ENCODE measurements at regions not wholly inside any gene's neighbourhood (a gene's known extent, or its start where the extent isn't known, plus 50 kb on each side); places are given as distances from the start of the nearest gene placed in this dataset.

DNA sequence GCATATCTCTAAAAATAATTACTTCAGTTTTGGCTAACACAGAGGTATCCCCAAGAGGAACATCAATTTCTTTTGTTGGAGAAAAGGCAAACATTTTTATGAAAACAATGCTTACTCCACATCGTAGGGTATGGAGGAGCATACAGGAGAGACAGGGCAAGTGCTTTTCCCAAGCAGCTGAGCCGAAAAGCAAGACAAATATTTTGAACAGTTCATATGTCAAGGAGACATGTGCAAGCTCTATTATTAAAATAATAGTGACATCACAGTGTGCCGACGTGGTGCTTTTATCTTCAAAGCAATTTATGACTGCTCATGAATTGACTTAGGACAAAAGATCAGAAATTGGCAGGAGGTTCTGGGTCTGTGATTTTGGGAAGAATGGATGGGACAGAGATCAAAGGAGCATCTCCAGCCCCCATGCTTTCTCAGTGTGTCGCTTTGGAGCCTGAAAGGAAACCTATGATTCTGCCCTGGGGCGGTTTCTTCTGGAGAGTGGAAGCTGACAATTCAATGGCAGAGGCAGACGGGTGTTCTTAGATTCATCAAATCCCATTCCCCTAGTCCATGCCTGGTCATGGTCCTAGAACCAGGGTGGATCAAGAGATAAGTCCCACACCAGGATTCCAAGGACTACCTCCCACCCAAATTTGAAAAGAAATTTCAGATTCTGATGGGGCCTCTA lies 97.1 kb downstream of the JCAD start:
- Mint-ChIP-seq H3K9me3 (ENCODE audit: low read depth) (no peaks in the 10 kb centered on the region), H3K36me3 (no peaks in the 10 kb centered on the region), H3K4me1 (no peaks in the 10 kb centered on the region), H3K4me3 (no peak overlapping the region), H3K27me3 (no peaks in the 10 kb centered on the region), H3K27ac (no peak overlapping the region)
- DNase-seq (no peak), ATAC-seq (no peak)
- CTCF ChIA-PET = no interaction called here

DNA sequence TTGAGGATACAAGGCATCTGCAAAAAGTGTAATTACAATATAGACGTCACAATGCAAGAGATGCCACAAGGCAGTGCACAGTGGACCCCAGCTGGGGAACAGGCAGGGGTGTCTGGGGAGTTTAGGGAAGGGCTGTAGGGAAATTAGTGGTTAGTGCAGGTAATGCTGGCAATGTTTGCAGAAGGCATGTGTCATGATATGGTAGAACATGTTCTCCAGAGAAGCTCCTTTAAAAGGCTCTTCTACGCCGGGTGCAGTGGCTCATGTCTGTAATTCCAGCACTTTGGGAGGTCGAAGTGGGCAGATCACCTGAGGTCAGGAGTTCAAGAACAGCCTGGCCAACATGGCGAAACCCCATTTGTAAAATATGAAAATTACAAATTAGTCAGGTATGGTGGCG lies 98.0 kb downstream of the JCAD start:
- CTCF ChIA-PET = no interaction called here
- Mint-ChIP-seq H3K4me3 (no peak overlapping the region), H3K36me3 (no peaks in the 10 kb centered on the region), H3K4me1 (no peaks in the 10 kb centered on the region), H3K27ac (no peak overlapping the region), H3K9me3 (ENCODE audit: low read depth) (no peaks in the 10 kb centered on the region), H3K27me3 (no peaks in the 10 kb centered on the region)
- ATAC-seq (no peak), DNase-seq (no peak)

DNA sequence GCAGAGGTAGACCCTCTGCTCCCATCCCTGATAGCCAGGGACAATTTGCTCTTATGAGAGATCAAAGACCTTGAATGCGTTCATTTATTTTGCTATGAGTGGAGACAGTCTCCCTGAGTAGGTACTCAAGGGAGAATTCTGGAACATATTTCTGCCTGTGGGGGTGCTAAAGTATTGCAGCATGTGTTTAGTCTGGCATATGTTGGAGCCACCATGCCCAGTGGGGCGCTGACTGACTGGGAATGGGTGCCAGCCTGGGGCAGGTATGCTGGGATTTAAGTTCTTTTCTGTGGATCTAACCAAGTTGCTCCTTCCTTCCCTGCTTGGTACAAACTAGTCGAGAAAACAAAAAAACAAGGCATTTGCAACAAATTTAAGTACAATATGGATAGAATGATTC lies 99.1 kb downstream of the JCAD start:
- Mint-ChIP-seq H3K4me1 (no peaks in the 10 kb centered on the region), H3K9me3 (ENCODE audit: low read depth) (no peaks in the 10 kb centered on the region), H3K4me3 (no peak overlapping the region), H3K27me3 (no peaks in the 10 kb centered on the region), H3K27ac (no peak overlapping the region), H3K36me3 (no peaks in the 10 kb centered on the region)
- CTCF ChIA-PET = no interaction called here
- ATAC-seq (no peak), DNase-seq (no peak)

DNA sequence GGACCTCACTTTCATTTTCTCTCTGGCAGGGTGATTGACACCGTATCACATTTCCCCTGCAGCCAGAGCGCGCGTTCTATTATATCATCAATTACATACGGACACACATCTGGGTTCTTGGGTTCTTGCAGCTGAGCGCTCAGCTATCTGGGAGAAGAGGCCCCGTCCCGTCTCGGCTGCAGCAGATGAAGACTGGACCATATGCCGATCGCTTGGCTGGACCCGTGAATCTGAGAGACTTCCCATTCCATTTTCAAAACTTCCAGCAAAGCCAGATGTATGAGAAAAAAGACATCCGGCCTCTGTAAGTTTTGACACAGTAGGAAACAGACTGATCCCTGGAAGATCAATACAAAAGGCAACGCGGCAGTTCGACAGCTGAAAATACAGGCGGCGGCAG lies 99.8 kb downstream of the JCAD start:
- no peak overlapping the region for H3K27ac Mint-ChIP-seq
- ATAC-seq (no peak), DNase-seq (no peak)
- H3K9me3 Mint-ChIP-seq (ENCODE audit: low read depth) = no peaks in the 10 kb centered on the region
- CTCF ChIA-PET = no interaction called here
- no peaks in the 10 kb centered on the region for H3K36me3 Mint-ChIP-seq
- H3K4me1 Mint-ChIP-seq = no peaks in the 10 kb centered on the region
- H3K27me3 Mint-ChIP-seq = no peaks in the 10 kb centered on the region
- H3K4me3 Mint-ChIP-seq = no peak overlapping the region

DNA sequence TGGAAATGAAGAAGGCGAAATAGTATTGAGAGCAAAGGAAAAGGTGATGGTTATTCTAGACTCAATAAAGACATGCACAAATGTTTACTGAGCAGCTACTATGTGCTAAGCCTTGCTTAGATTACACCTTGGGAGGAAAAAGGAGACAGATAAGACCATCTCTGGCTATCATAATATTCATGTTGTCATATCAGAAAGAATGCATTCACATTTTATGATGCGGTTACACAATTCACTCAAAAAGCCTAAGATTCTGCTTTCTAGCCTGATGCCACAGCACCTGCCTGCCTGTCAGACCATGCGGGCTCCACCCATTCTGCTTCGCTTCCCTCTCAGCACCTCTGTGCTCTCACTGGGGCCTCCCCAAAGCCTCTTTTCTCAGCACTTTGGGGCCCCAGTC lies 100.9 kb downstream of the JCAD start:
- no peak for DNase-seq
- H3K27me3 Mint-ChIP-seq = no peaks in the 10 kb centered on the region
- CTCF ChIA-PET = no interaction called here
- no peak for ATAC-seq
- H3K27ac Mint-ChIP-seq = no peak overlapping the region
- no peaks in the 10 kb centered on the region for H3K36me3 Mint-ChIP-seq
- H3K4me3 Mint-ChIP-seq = no peak overlapping the region
- no peaks in the 10 kb centered on the region for H3K9me3 Mint-ChIP-seq (ENCODE audit: low read depth)
- no peaks in the 10 kb centered on the region for H3K4me1 Mint-ChIP-seq

DNA sequence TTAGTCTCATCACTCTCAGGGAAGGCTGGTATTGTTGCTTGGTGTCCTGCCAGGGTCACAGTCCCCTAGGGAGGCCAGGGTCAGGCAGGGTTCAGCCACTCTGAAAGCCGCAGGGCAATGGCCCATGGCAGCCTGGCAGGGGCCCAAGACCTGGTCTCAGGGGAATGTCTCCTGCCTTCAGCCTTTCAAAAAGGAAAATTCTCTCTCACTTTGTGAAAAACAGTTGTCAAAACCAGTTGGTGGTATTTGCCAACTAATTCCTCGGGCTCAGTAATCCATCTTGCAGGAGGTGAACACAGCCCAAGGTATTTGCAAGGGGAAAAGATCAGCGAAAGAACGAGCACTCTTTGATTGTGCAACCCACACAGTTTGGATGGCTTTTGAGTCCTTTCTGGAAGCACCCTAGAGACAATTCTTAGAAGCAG lies 101.5 kb downstream of the JCAD start:
- Mint-ChIP-seq H3K4me1 (no peaks in the 10 kb centered on the region), H3K9me3 (ENCODE audit: low read depth) (no peaks in the 10 kb centered on the region), H3K36me3 (no peaks in the 10 kb centered on the region), H3K27me3 (no peaks in the 10 kb centered on the region), H3K4me3 (no peak overlapping the region), H3K27ac (no peak overlapping the region)
- no peak for ATAC-seq
- CTCF ChIA-PET = no interaction called here
- DNase-seq = no peak

DNA sequence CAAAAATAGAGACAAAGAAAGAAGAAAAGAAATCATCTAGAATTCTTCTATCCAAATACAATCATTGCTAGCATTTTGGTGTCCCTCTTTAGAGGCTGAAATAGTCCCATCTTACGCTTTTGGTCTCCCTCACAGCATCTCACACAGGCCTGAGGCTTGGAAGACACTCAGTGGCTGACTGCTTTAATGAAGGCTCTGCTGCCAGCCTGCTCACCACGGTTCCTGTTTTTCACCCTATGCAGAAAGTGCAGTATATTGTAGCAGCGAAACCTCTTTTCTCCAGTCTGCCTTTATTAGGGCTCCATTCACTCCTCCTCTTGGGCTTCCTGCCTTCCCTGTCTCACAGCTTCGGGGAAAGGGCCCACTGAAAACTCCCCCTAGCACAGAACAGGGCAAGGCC lies 102.2 kb downstream of the JCAD start:
- no peaks in the 10 kb centered on the region for H3K9me3 Mint-ChIP-seq (ENCODE audit: low read depth)
- H3K4me3 Mint-ChIP-seq = no peak overlapping the region
- no peaks in the 10 kb centered on the region for H3K27me3 Mint-ChIP-seq
- no peaks in the 10 kb centered on the region for H3K36me3 Mint-ChIP-seq
- CTCF ChIA-PET = no interaction called here
- no peak for DNase-seq
- no peak for ATAC-seq
- H3K27ac Mint-ChIP-seq = no peak overlapping the region
- H3K4me1 Mint-ChIP-seq = no peaks in the 10 kb centered on the region

DNA sequence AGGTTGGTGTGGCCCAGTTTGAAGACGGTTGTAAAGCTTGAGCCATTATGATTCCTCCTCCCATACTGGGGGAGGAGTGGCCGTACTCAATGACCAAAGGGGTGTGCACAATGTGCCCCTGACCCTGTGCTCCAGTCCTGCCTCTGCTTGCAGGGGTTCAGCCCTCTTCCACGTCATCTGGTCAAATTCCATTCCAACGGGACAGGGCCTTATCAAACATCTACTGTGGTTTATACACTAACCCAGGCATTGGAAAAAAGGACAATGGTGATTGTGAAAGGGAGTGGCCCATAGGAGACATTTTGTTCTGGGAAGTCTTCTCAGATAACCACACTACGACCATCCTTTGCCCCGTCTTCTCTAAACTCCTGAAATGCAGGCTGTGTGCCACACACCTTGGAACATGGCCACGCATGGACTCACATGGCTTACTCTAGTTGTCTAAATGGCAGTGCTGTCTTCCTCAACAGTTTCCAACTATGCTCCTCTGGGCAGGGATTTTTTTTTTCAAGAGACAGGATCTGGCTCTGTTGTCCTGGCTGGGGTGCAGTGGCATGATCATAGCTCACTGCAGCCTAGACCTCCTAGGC lies 103.0 kb downstream of the JCAD start:
- Mint-ChIP-seq H3K4me1 (no peaks in the 10 kb centered on the region), H3K9me3 (ENCODE audit: low read depth) (no peaks in the 10 kb centered on the region), H3K27ac (no peak overlapping the region), H3K4me3 (no peak overlapping the region), H3K27me3 (no peaks in the 10 kb centered on the region), H3K36me3 (no peaks in the 10 kb centered on the region)
- ATAC-seq (no peak), DNase-seq (no peak)
- CTCF ChIA-PET = no interaction called here

DNA sequence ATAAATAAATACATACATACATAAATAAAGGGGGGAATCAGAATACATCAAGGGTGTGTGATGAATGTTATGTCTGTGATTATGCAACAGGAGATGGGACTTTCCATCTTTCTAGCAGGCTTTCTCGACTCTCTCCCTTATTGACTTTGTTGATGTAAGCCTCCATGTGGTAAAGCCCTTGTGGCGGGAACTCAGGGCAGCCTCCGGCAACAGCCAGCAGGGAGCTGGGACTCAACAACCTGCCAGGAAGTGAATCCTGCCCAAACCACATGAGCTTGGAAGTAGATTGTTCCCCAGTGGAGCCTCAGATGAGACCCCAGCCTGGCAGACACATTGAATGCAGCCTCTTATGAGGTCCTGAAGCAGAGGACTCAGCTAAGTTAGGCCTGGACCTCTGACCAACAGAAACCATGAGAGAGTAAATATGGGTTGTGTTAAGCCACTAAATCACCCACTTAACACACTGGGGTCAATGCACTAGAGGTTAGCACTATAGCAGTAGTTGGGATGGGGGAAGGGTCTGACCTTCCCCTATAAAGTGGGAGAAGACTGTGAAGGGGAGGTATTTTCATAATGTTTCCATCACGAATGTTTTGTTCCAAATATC lies 104.0 kb downstream of the JCAD start:
- Mint-ChIP-seq H3K4me3 (no peak overlapping the region), H3K27me3 (no peaks in the 10 kb centered on the region), H3K27ac (no peak overlapping the region), H3K9me3 (ENCODE audit: low read depth) (no peaks in the 10 kb centered on the region), H3K4me1 (no peaks in the 10 kb centered on the region), H3K36me3 (no peaks in the 10 kb centered on the region)
- CTCF ChIA-PET = no interaction called here
- DNase-seq (no peak), ATAC-seq (no peak)

DNA sequence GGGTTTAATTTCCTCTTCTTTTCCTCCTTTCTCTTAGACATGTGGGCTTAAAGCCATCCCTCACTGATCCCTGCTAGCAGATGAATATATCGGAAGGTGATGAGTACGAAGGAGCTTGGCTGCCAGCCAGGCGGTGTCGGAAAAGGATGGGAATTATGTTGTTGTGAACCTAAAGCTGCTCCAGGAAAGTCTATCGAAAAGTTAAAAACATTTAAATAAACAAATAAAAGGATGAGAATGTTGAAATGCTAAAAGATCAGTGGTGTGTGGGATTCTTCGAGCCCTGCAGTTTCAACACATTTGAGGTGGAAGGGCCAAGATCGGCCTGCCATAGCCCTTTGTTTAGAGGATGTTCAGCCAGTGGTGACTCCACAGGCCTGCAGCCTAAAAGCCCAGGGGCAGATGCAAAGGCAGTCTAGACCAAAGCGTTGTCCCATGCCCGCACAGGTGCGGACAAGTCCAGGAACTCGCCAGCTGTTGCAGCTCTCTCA lies 107.9 kb downstream of the JCAD start:
- ATAC-seq = no peak
- Mint-ChIP-seq H3K4me1 (peaks cover 7% of the 10 kb centered on the region), H3K36me3 (no peaks in the 10 kb centered on the region), H3K9me3 (ENCODE audit: low read depth) (no peaks in the 10 kb centered on the region), H3K27me3 (no peaks in the 10 kb centered on the region), H3K4me3 (no peak overlapping the region), H3K27ac (no peak overlapping the region)
- CTCF ChIA-PET = interaction anchor here (0.7 kb wide), 1 partner anchor 76 kb away, joined by 3 read pairs; no protein-coding TSS in a partner anchor
- DNase-seq = no peak

DNA sequence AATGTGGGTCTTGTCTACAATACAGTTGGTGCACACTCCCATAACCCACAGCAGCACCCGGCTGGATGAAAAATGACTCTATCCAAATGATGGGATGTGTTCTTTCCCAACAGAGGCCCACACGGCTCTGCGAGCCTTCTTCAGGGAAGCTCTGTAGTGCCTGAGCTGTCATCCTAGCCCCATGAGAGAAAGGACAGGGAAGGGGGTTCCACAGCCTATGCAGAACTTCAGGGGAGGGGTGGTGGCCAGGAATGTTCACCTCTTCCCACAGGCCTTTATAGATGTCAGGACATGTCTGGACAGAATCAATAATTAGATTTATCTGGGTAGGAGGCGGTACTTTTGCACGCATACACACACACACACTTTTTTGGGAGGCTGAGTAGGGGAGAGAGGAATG lies 109.0 kb downstream of the JCAD start:
- peaks cover 7% of the 10 kb centered on the region for H3K4me1 Mint-ChIP-seq
- H3K4me3 Mint-ChIP-seq = no peak overlapping the region
- DNase-seq (no peak), ATAC-seq (no peak)
- no peak overlapping the region for H3K27ac Mint-ChIP-seq
- H3K9me3 Mint-ChIP-seq (ENCODE audit: low read depth) = no peaks in the 10 kb centered on the region
- CTCF ChIA-PET = no interaction called here
- H3K27me3 Mint-ChIP-seq = no peaks in the 10 kb centered on the region
- no peaks in the 10 kb centered on the region for H3K36me3 Mint-ChIP-seq

DNA sequence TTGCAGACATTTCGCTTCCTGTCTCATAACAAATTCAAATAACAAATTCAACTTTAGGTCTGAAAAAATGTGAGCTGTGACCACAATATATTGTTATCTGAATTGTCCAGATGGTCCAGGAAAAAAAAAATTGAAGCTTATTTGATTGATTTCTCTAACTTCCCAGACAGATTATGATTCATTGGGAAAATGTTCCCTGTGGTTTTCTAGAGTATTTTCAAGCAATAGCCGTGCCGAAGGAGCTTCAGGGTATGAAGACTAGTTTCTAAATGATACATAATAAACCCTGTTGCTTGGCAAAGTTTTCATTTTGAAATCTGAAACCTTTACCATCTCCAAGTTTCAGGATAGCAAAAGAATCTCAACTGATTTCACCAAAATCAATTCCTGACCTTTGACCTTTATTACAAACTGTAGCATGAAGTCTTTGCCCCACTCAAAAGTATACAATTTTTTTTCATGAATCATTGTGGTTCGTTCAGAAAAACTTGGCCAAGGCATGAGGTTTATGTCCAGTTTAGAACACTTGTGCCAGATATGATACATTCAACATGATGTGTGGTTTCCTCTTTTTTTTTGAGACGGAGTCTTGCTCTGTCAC lies 109.9 kb downstream of the JCAD start:
- no peak for DNase-seq
- Mint-ChIP-seq H3K4me1 (peaks cover 7% of the 10 kb centered on the region), H3K9me3 (ENCODE audit: low read depth) (no peaks in the 10 kb centered on the region), H3K36me3 (no peaks in the 10 kb centered on the region), H3K4me3 (no peak overlapping the region), H3K27me3 (no peaks in the 10 kb centered on the region), H3K27ac (no peak overlapping the region)
- no peak for ATAC-seq
- CTCF ChIA-PET = no interaction called here

DNA sequence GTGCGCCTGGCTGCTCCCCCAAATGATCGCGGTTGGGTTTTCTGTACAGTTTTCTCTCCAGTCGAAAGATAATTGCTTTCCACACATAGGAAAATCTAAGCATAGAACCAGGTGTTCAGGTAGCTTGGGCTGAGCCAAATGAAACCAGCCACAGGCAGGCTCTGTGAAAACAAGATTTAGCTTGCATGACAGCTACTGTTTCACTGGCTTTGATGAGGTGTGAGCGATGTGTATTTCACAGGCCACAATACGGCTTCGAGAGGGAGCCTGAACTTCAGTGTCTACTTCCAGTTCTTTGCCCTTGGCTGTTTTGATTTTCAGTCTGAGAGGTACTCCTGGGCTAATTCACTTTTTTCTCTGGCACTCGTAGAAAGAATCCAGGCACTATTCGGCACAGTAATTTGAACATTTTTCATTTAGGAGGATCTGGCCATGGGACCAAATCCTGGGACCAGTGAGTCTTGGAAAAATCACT lies 110.5 kb downstream of the JCAD start:
- ATAC-seq = no peak
- CTCF ChIA-PET = no interaction called here
- Mint-ChIP-seq H3K9me3 (ENCODE audit: low read depth) (no peaks in the 10 kb centered on the region), H3K4me1 (peaks cover 7% of the 10 kb centered on the region), H3K27me3 (no peaks in the 10 kb centered on the region), H3K4me3 (no peak overlapping the region), H3K36me3 (no peaks in the 10 kb centered on the region), H3K27ac (no peak overlapping the region)
- no peak for DNase-seq

DNA sequence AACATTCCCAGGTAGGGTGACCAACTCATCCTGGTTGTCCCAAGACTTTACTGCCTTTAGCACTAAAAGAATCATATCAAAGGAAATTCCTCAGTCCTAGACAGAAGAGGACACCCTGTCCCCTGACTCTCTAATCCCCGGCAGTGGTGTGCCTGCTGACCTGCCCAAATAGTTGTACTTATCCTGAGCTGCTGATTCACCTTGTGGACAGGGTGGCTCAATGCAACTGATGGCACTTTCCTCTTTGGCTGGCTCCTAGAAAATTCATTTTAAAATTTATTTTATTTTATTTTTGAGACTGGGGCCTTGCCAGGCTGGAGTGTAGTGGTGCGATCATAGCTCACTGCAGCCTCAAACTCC lies 111.7 kb downstream of the JCAD start:
- no peaks in the 10 kb centered on the region for H3K36me3 Mint-ChIP-seq
- no peaks in the 10 kb centered on the region for H3K27me3 Mint-ChIP-seq
- CTCF ChIA-PET = no interaction called here
- no peak overlapping the region for H3K4me3 Mint-ChIP-seq
- peaks cover 7% of the 10 kb centered on the region for H3K4me1 Mint-ChIP-seq
- DNase-seq (no peak), ATAC-seq (no peak)
- no peaks in the 10 kb centered on the region for H3K9me3 Mint-ChIP-seq (ENCODE audit: low read depth)
- H3K27ac Mint-ChIP-seq = no peak overlapping the region

All from activated CD8-positive, alpha-beta memory T cell treated with anti-CD3 and anti-CD28 coated beads, Interleukin-2, amount 10 ng/mL, durations not matched to agents 7 days and 5 days (primary cell).